ENCODE measurements at regions not wholly inside any gene's neighbourhood (a gene's known extent, or its start where the extent isn't known, plus 50 kb on each side); places are given as distances from the start of the nearest gene placed in this dataset.

- TF ChIP-seq CTCF (IDR thresholded peaks at IDR 0.05; ENCODE audit: control extremely low read depth in 1 of 3, insufficient read depth in 1 of 3, low read depth in 1 of 3, low read length in 3 of 3) (no peak), JUN (IDR thresholded peaks at IDR 0.05; ENCODE audit: low read depth, low read length) (no peak), KDM5A (IDR thresholded peaks at IDR 0.05; ENCODE audit: low read length) (no peak), SIX5 (IDR thresholded peaks at IDR 0.05; ENCODE audit: low read depth, low read length) (no peak), ATF2 (IDR thresholded peaks at IDR 0.05; ENCODE audit: low read length) (no peak), ZNF274 (IDR thresholded peaks at IDR 0.05; ENCODE audit: borderline replicate concordance, extremely low read depth, low read length) (no peak), POLR2AphosphoS5 (IDR thresholded peaks at IDR 0.05; ENCODE audit: low read depth, low read length) (no peak)
Measured at GRCh38 chr3:25046911-25047771, 380.9 kb upstream of the RARB start.

All from H1 (cell line).